AG04449 (cell line): ENCODE measurements at regions not wholly inside any gene's neighbourhood (a gene's known extent, or its start where the extent isn't known, plus 50 kb on each side); places are given as distances from the start of the nearest gene placed in this dataset.
"Not testable (repeated sequence)": the region's sequence is repeated elsewhere in the genome, so short reads cannot be mapped to it uniquely, and the experiment has no call there.

Experiments
- CTCF ChIA-PET: fragments of 350-600 bp; formaldehyde crosslinking; extraction: SDS; loops from one replicate; lab custom pipeline; 2021; ENCODE audit warnings: antibody characterized with exemption; lab: Yijun Ruan, JAX
- POLR2A ChIA-PET: fragments of 400-600, 350-600 bp; formaldehyde crosslinking; extraction: SDS; loops from one replicate; lab custom pipeline; 2020; ENCODE audit warnings: antibody characterized with exemption, inconsistent platforms; lab: Yijun Ruan, JAX
- DNase-seq: peaks from one replicate; pipeline ENCODE4 v3.0.0-alpha.2; 2010; ENCODE audit warnings: low read depth, low spot score
- H3K4me3 ChIP-seq: 2 replicates; pipeline ENCODE4 v1.5.1; 2011; ENCODE audit warnings: low read depth, mild to moderate bottlenecking, control low read depth, low read length
- CTCF ChIP-seq: IDR thresholded peaks from one replicate; pipeline ENCODE4 v1.5.1; 2011; ENCODE audit warnings: mild to moderate bottlenecking, moderate library complexity, low read length, control low read depth, inconsistent platforms; ENCODE audit not compliant: insufficient read depth; ENCODE audit errors: missing control alignments

DNA sequence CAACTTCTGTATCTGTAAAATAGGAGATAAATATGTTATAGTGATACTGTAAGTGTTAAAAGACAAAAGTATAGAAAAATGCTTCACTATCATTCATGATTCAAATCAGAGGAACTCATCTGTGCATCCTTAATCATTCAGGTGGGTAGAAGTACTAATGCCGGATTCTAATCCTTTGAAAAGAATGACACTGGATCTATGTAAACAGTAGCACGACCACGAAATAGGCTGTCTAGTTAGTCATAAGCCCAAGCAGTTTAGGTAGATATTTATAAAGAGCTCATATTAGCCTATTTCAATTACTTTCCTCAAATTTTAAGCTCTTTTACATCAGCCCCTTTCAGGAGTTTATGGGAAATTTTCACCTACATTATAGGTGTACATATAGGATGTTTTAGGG, 437.9 kb downstream of the SOX2 start:
- CTCF ChIA-PET = no interaction called here
- no peak overlapping the region for H3K4me3 ChIP-seq
- POLR2A ChIA-PET = no interaction called here
- TF ChIP-seq CTCF = no peak
- DNase-seq = no peak

- CTCF ChIA-PET, DNase-seq, POLR2A ChIA-PET, H3K4me3 ChIP-seq: not testable (repeated sequence)
These were observed 444.6 kb downstream of the SOX2 start for GRCh38 chr3:182156326-182156725.

DNA sequence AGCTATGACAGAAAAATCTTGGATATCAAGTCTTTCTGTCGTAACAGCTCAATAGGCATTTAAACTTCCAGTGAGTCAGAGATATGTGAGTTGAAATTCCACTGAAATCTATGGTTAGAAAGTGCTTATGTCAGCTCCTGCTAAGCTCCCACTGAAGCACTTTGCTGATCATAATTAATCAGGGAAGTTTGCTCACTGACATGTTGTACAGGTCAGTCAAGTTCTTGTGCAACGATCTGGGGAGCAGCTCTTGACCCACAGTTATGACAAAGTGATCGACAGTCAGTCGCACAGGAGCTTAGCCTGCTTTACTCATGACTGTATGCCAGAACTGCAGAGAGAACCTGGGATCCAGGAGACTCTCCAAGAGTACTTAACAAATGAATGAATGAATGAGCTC, 453.5 kb downstream of the SOX2 start:
- no peak for DNase-seq
- H3K4me3 ChIP-seq = no peak overlapping the region
- POLR2A ChIA-PET = no interaction called here
- no peak for TF ChIP-seq CTCF
- CTCF ChIA-PET = no interaction called here

- no peak for TF ChIP-seq CTCF
- CTCF ChIA-PET = no interaction called here
- no peak for DNase-seq
- H3K4me3 ChIP-seq = no peak overlapping the region
- POLR2A ChIA-PET = no interaction called here
These were observed 460.8 kb downstream of the SOX2 start for GRCh38 chr3:182172534-182172933.

GRCh38 chr3:182178488-182179200, 466.9 kb downstream of the SOX2 start:
- ChIA-PET POLR2A (no interaction called here), CTCF (no interaction called here)
- H3K4me3 ChIP-seq = no peak overlapping the region
- no peak for TF ChIP-seq CTCF
- no peak for DNase-seq

DNA sequence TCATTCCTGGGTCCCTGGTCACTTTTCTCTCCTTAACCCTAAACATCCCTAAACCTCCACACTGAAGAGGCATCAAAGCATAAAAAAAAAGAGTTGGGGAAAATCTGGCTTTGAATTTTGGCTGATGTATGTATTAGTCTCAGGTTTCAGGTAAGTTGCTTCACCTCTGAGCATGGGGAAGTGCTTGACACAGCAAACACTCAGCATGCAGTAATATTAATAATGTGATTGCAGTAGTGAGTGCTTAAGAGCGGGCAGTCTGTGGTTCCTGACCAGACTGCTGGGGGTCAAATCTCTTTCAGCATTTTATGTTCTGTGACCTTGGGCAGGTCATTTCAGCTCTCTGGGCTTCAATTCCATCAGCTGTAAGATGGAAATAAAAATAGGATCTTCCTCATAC, 467.9 kb downstream of the SOX2 start:
- no peak overlapping the region for H3K4me3 ChIP-seq
- TF ChIP-seq CTCF = no peak
- no peak for DNase-seq
- ChIA-PET POLR2A (no interaction called here), CTCF (no interaction called here)
